A673 (cell line): ENCODE measurements at regions not wholly inside any gene's neighbourhood (a gene's known extent, or its start where the extent isn't known, plus 50 kb on each side); places are given as distances from the start of the nearest gene placed in this dataset.

Experiments used
- BruUV-seq: library from RNA; stranded (reverse); fragments of 400-500 nt; replicated peaks from 2 replicates; lab custom pipeline; 2021; lab: Mats Ljungman, UMichigan
- CTCF ChIA-PET: fragments of 300-600 bp; sonication (Branson Sonifier 250); formaldehyde crosslinking; loops from one replicate; lab custom pipeline; 2022; ENCODE audit warnings: antibody characterized with exemption; lab: Charles Lee
- POLR2A ChIA-PET: fragments of 300-600 bp; sonication (Branson Sonifier 250); formaldehyde crosslinking; loops from one replicate; lab custom pipeline; 2022; ENCODE audit warnings: antibody characterized with exemption; ENCODE audit not compliant: low non-redundant PET; lab: Charles Lee
- DNase-seq: peaks from one replicate; pipeline ENCODE4 v3.0.0-alpha.2; 2015; ENCODE audit warnings: low spot score
- H3K27ac ChIP-seq: fragments of 200-600 bp; sonication (generic); 2 replicates; pipeline ENCODE4 v1.5.1; 2016; ENCODE audit warnings: mixed run types, low read depth, mild to moderate bottlenecking, mixed read lengths, antibody characterized with exemption, low read length; ENCODE audit not compliant: poor library complexity, severe bottlenecking
- H3K27me3 ChIP-seq: fragments of 200-600 bp; sonication (generic); replicated peaks from 2 replicates; pipeline ENCODE4 v1.6.1; 2017; ENCODE audit warnings: mixed run types, low read depth, mild to moderate bottlenecking, mixed read lengths, antibody characterized with exemption, low read length; ENCODE audit not compliant: insufficient read depth, poor library complexity
- H3K36me3 ChIP-seq: fragments of 200-600 bp; sonication (generic); 2 replicates; pipeline ENCODE4 v1.6.1; 2016; ENCODE audit warnings: mixed run types, mild to moderate bottlenecking, mixed read lengths, antibody characterized with exemption, low read length; ENCODE audit not compliant: insufficient read depth, poor library complexity, severe bottlenecking
- H3K4me1 ChIP-seq: fragments of 200-600 bp; sonication (generic); 2 replicates; pipeline ENCODE4 v1.6.1; 2017; ENCODE audit warnings: mixed run types, mild to moderate bottlenecking, mixed read lengths, antibody characterized with exemption, low read length; ENCODE audit not compliant: insufficient read depth, poor library complexity, severe bottlenecking
- H3K4me3 ChIP-seq: fragments of 200-600 bp; sonication (generic); 2 replicates; pipeline ENCODE4 v1.5.1; 2016; ENCODE audit warnings: low read depth, mixed run types, mild to moderate bottlenecking, mixed read lengths, low read length; ENCODE audit not compliant: poor library complexity, severe bottlenecking
- H3K9me3 ChIP-seq: fragments of 200-600 bp; sonication (generic); 2 replicates; pipeline ENCODE4 v1.6.1; 2016; ENCODE audit warnings: mixed run types, low read depth, mild to moderate bottlenecking, mixed read lengths, antibody characterized with exemption, low read length; ENCODE audit not compliant: poor library complexity, severe bottlenecking
- CTCF ChIP-seq: fragments of 300-800, 200-600 bp; sonication (generic); conservative IDR thresholded peaks from 2 replicates; pipeline ENCODE4 v1.5.1; 2017; ENCODE audit warnings: low read depth, mild to moderate bottlenecking, antibody characterized with exemption, low read length, moderate library complexity, mixed read lengths
- EZH2 ChIP-seq: fragments of 200-600 bp; sonication (generic); IDR thresholded peaks from 2 replicates; pipeline ENCODE4 v1.6.1; 2017; ENCODE audit warnings: borderline replicate concordance, low read depth, mild to moderate bottlenecking, mixed read lengths, antibody characterized with exemption, low read length; ENCODE audit not compliant: poor library complexity, severe bottlenecking
- intact Hi-C: fragments of 100-400 bp; cut with micrococcal nuclease; formaldehyde crosslinking; loops from one replicate; pipeline ENCODE4 v1.10.0; 2022; ENCODE audit not compliant: unreplicated experiment

- Histone ChIP-seq H3K4me3 (no peak overlapping the region), H3K36me3 (no peaks in the 10 kb centered on the region), H3K27ac (no peak overlapping the region), H3K27me3 (no peaks in the 10 kb centered on the region), H3K4me1 (no peaks in the 10 kb centered on the region), H3K9me3 (no peaks in the 10 kb centered on the region)
- ChIA-PET POLR2A (no interaction called here), CTCF (no interaction called here)
- intact Hi-C loops: no loop called here
- TF ChIP-seq EZH2 (no peak), CTCF (no peak)
- DNase-seq: no peak
- no TSS peak for BruUV-seq
These were observed 509.1 kb downstream of the TUSC7 start for GRCh38 chr3:117218641-117219048.

GRCh38 chr3:117219296-117219695 lies 509.7 kb downstream of the TUSC7 start:
- ChIA-PET CTCF (no interaction called here), POLR2A (no interaction called here)
- no peak for DNase-seq
- Histone ChIP-seq H3K4me3 (no peak overlapping the region), H3K27ac (no peak overlapping the region), H3K27me3 (no peaks in the 10 kb centered on the region), H3K36me3 (no peaks in the 10 kb centered on the region), H3K9me3 (no peaks in the 10 kb centered on the region), H3K4me1 (no peaks in the 10 kb centered on the region)
- intact Hi-C loops: no loop called here
- TF ChIP-seq CTCF: no peak
- TF ChIP-seq EZH2: no peak
- no TSS peak for BruUV-seq

- Histone ChIP-seq H3K4me1 (no peaks in the 10 kb centered on the region), H3K27me3 (no peaks in the 10 kb centered on the region), H3K27ac (no peak overlapping the region), H3K4me3 (no peak overlapping the region), H3K36me3 (no peaks in the 10 kb centered on the region), H3K9me3 (no peaks in the 10 kb centered on the region)
- intact Hi-C loops: no loop called here
- no peak for TF ChIP-seq CTCF
- no peak for TF ChIP-seq EZH2
- ChIA-PET POLR2A (no interaction called here), CTCF (no interaction called here)
- DNase-seq: no peak
- BruUV-seq: no TSS peak
These were observed 517.4 kb downstream of the TUSC7 start for GRCh38 chr3:117226932-117227331.
